ENCODE measurements at regions not wholly inside any gene's neighbourhood (a gene's known extent, or its start where the extent isn't known, plus 50 kb on each side); places are given as distances from the start of the nearest gene placed in this dataset.

DNA sequence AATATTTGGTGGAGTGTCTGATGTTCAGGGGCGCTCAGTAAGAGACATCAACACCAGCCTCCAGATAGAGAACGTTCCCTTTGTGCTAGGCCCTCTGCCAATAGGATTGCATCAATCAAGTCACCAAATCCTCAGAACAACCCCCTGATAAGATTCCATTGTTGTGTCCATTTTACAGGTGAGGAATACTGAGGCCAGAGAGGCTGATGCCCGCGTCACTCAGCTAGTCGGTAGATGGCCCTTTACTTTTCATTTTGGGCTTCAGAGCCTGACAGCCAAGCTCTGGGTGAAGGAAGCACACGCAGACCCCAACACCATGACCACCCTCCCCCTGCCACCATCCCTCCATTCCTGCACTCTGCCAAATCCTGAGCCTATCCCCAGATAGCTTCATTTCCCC, 406.2 kb downstream of the PTPRU start:
- Mint-ChIP-seq H3K36me3 (ENCODE audit: insufficient read depth in 2 of 2) (no peaks in the 10 kb centered on the region), H3K27ac (no peak overlapping the region), H3K4me1 (ENCODE audit: low read depth) (no peaks in the 10 kb centered on the region), H3K27me3 (ENCODE audit: low read depth) (no peaks in the 10 kb centered on the region), H3K9me3 (no peaks in the 10 kb centered on the region), H3K4me3 (no peak overlapping the region)
- DNase-seq = no peak
- no peak for ATAC-seq (replicated peaks in 1 of 2)

DNA sequence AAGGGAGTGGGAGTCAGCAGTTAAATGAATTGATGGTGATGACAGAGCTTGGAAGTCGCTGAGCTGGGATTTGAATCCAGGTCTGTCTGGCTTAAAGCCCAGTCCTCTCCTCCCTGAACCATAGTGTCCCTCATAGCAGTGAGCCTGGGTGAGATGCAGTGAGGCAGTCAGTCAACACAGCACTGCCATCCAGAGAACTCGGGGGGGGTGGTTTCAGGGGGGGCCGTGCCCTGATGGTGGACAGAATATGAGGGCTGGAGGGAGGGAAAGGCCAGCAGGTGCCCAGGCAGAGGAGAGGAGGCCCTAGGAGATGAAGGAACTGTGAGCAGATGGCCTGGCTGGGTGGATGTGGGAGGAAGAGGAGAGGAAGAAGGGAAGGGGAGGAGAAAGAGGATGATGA, 405.6 kb downstream of the PTPRU start:
- H3K27ac Mint-ChIP-seq = no peak overlapping the region
- DNase-seq (no peak), ATAC-seq (replicated peaks in 1 of 2) (no peak)
- H3K4me3 Mint-ChIP-seq = no peak overlapping the region
- no peaks in the 10 kb centered on the region for H3K4me1 Mint-ChIP-seq (ENCODE audit: low read depth)
- no peaks in the 10 kb centered on the region for H3K9me3 Mint-ChIP-seq
- H3K36me3 Mint-ChIP-seq (ENCODE audit: insufficient read depth in 2 of 2) = no peaks in the 10 kb centered on the region
- H3K27me3 Mint-ChIP-seq (ENCODE audit: low read depth) = no peaks in the 10 kb centered on the region

GRCh38 chr1:29640428-29640785, 404.1 kb downstream of the PTPRU start:
- Mint-ChIP-seq H3K4me1 (ENCODE audit: low read depth) (no peaks in the 10 kb centered on the region), H3K27me3 (ENCODE audit: low read depth) (no peaks in the 10 kb centered on the region), H3K36me3 (ENCODE audit: insufficient read depth in 2 of 2) (no peaks in the 10 kb centered on the region), H3K27ac (no peak overlapping the region), H3K9me3 (no peaks in the 10 kb centered on the region), H3K4me3 (no peak overlapping the region)
- ATAC-seq (replicated peaks in 1 of 2) (no peak), DNase-seq (no peak)

GRCh38 chr1:29639741-29640427, 403.6 kb downstream of the PTPRU start:
- no peaks in the 10 kb centered on the region for H3K9me3 Mint-ChIP-seq
- H3K4me1 Mint-ChIP-seq (ENCODE audit: low read depth) = no peaks in the 10 kb centered on the region
- no peaks in the 10 kb centered on the region for H3K36me3 Mint-ChIP-seq (ENCODE audit: insufficient read depth in 2 of 2)
- no peak overlapping the region for H3K4me3 Mint-ChIP-seq
- DNase-seq (no peak), ATAC-seq (replicated peaks in 1 of 2) (no peak)
- no peak overlapping the region for H3K27ac Mint-ChIP-seq
- H3K27me3 Mint-ChIP-seq (ENCODE audit: low read depth) = no peaks in the 10 kb centered on the region

GRCh38 chr1:29639156-29639736, 402.9 kb downstream of the PTPRU start:
- DNase-seq = no peak
- no peaks in the 10 kb centered on the region for H3K9me3 Mint-ChIP-seq
- ATAC-seq (replicated peaks in 1 of 2) = no peak

DNA sequence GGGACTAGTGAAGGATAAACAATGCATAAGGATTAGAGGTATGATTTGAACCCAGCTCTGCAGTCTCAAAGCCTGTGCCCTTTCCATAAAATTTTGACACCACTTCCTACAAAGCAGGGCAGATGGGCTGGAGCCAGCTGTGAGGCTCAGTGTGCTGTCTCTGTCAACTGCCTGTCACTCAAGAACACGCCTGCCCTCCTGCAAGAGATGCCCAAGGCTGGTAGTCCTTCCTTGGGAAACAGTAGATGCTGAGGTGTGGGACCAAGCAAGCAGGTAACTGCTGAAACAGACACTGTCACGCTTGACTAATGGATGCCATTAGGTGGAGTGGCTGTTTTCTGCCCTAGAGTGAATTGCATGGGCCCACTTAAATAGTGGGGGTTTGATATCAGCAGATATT, 402.0 kb downstream of the PTPRU start:
- Mint-ChIP-seq H3K27ac (no peak overlapping the region), H3K9me3 (no peaks in the 10 kb centered on the region), H3K4me1 (ENCODE audit: low read depth) (no peaks in the 10 kb centered on the region), H3K36me3 (ENCODE audit: insufficient read depth in 2 of 2) (no peaks in the 10 kb centered on the region), H3K27me3 (ENCODE audit: low read depth) (no peaks in the 10 kb centered on the region), H3K4me3 (no peak overlapping the region)
- DNase-seq = no peak
- no peak for ATAC-seq (replicated peaks in 1 of 2)

More at GRCh38 chr1:29639156-29639736, 402.9 kb downstream of the PTPRU start:
- no peak overlapping the region for H3K27ac Mint-ChIP-seq
- H3K27me3 Mint-ChIP-seq (ENCODE audit: low read depth) = no peaks in the 10 kb centered on the region
- no peaks in the 10 kb centered on the region for H3K4me1 Mint-ChIP-seq (ENCODE audit: low read depth)
- no peaks in the 10 kb centered on the region for H3K36me3 Mint-ChIP-seq (ENCODE audit: insufficient read depth in 2 of 2)
- H3K4me3 Mint-ChIP-seq = no peak overlapping the region

DNA sequence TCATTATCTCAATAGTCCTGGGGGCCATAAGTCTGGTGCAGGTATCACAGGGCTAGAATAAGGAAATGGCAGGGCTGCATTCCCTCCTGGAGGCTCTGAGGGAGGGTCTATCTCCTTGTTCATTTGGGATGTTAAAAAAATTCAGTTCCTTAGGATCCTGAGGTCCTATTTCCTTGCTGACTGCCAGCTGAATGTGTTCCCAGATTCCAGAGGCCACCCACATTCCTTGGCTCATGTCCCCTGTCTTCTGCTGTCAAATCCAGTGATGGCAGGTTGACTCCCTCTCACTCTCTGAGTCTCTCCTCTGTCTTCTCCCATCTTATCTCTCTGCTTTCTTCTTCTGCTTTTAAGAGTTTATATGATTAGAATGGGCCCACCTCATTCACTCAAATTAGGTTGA, 400.6 kb downstream of the PTPRU start:
- Mint-ChIP-seq H3K4me1 (ENCODE audit: low read depth) (no peaks in the 10 kb centered on the region), H3K27ac (no peak overlapping the region), H3K27me3 (ENCODE audit: low read depth) (no peaks in the 10 kb centered on the region), H3K36me3 (ENCODE audit: insufficient read depth in 2 of 2) (no peaks in the 10 kb centered on the region), H3K4me3 (no peak overlapping the region), H3K9me3 (no peaks in the 10 kb centered on the region)
- ATAC-seq (replicated peaks in 1 of 2) (no peak), DNase-seq (no peak)

DNA sequence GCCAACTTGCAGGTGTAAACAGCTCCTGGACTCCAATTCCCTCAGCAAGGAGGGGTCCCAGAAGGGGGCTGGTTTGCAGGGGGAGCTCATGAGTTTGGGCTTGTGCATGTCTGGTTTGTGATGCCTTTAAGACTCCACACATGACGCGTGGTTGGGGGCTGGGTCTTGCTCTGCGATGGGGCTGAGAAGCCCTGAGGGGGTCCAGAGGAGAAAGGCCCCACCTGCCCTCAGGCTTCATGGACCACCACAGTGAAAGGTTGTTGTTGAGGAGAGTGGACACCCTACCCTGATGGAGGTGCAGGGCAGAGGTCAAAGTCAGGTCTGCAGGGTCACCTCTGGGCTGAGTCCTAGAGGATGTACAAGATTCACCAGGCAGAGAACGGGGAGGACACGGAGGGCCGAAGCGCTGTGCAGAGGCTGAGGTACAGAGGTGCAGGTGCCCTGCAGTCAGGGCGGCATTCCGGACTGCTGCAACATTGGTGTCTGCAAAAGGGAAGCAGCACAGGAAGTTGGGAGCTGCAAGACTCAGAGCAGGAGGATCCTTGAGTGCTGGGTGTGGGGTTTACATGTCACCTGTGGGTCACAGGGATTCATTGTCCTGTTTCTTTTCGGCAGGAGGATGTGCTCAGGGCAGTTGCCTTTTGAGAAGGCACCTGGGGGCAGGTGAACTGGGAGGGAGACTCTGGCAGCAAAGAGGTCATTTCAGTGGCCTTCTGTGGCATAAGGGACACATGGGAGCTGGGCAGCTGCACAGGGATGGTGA, 399.4 kb downstream of the PTPRU start:
- Mint-ChIP-seq H3K27me3 (ENCODE audit: low read depth) (peaks cover 8% of the 10 kb centered on the region), H3K27ac (no peak overlapping the region)

DNA sequence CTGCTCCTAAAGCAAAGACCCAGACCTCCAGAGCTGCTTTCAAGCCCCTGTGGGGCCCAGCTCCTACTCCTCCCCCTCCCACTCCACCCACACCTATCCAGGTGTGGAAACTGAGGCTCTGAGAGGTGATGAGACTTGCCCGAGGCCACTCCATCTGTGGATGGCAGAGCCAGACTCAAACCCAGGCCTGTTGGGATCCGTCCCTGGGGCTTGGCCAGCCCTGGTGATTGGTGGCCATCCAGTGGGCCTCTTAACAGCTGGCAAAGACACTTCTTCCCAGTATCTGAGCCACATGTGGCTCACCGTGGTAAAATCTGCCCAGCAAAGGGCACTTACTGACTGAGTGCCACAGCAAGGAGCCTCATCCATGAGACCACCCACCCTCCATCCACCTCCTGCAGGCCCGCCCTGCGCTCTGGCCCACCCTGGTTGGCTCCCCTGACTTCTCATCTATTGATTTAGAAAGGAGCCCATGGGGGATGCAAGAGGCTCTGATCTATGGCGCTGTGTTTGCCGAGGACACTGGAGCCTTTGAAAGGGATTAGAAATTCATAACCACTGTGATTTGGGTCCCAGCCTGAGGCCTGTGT, 398.5 kb downstream of the PTPRU start:
- H3K9me3 Mint-ChIP-seq = no peaks in the 10 kb centered on the region
- DNase-seq (no peak), ATAC-seq (replicated peaks in 1 of 2) (no peak)
- H3K4me3 Mint-ChIP-seq = no peak overlapping the region
- no peaks in the 10 kb centered on the region for H3K4me1 Mint-ChIP-seq (ENCODE audit: low read depth)
- H3K27ac Mint-ChIP-seq = no peak overlapping the region
- no peaks in the 10 kb centered on the region for H3K36me3 Mint-ChIP-seq (ENCODE audit: insufficient read depth in 2 of 2)
- H3K27me3 Mint-ChIP-seq (ENCODE audit: low read depth) = peaks cover 8% of the 10 kb centered on the region

More for the DNA sequence above, 399.4 kb downstream of the PTPRU start:
- DNase-seq = no peak
- no peak for ATAC-seq (replicated peaks in 1 of 2)
- no peak overlapping the region for H3K4me3 Mint-ChIP-seq
- H3K36me3 Mint-ChIP-seq (ENCODE audit: insufficient read depth in 2 of 2) = no peaks in the 10 kb centered on the region
- H3K9me3 Mint-ChIP-seq = no peaks in the 10 kb centered on the region
- H3K4me1 Mint-ChIP-seq (ENCODE audit: low read depth) = no peaks in the 10 kb centered on the region

GRCh38 chr1:29634324-29634723, 398.0 kb downstream of the PTPRU start:
- no peak for DNase-seq
- H3K4me3 Mint-ChIP-seq = no peak overlapping the region
- H3K4me1 Mint-ChIP-seq (ENCODE audit: low read depth) = no peaks in the 10 kb centered on the region
- no peaks in the 10 kb centered on the region for H3K36me3 Mint-ChIP-seq (ENCODE audit: insufficient read depth in 2 of 2)
- H3K27ac Mint-ChIP-seq = no peak overlapping the region
- H3K9me3 Mint-ChIP-seq = no peaks in the 10 kb centered on the region
- no peak for ATAC-seq (replicated peaks in 1 of 2)
- peaks cover 8% of the 10 kb centered on the region for H3K27me3 Mint-ChIP-seq (ENCODE audit: low read depth)

- no peaks in the 10 kb centered on the region for H3K4me1 Mint-ChIP-seq (ENCODE audit: low read depth)
- H3K27ac Mint-ChIP-seq = no peak overlapping the region
- H3K9me3 Mint-ChIP-seq = no peaks in the 10 kb centered on the region
- H3K4me3 Mint-ChIP-seq = no peak overlapping the region
- DNase-seq (no peak), ATAC-seq (replicated peaks in 1 of 2) (no peak)
- no peaks in the 10 kb centered on the region for H3K36me3 Mint-ChIP-seq (ENCODE audit: insufficient read depth in 2 of 2)
- H3K27me3 Mint-ChIP-seq (ENCODE audit: low read depth) = peaks cover 8% of the 10 kb centered on the region
Observed at GRCh38 chr1:29633771-29634170, 397.4 kb downstream of the PTPRU start.

- Mint-ChIP-seq H3K9me3 (peaks cover 0 to under 1% of the 10 kb centered on the region in 2 donors), H3K27ac (no peak overlapping the region), H3K36me3 (ENCODE audit: insufficient read depth in 2 of 2) (no peaks in the 10 kb centered on the region), H3K4me3 (no peak overlapping the region), H3K4me1 (ENCODE audit: low read depth) (no peaks in the 10 kb centered on the region), H3K27me3 (ENCODE audit: low read depth) (peaks cover 8% of the 10 kb centered on the region)
- DNase-seq (no peak), ATAC-seq (replicated peaks in 1 of 2) (no peak)
Observed at GRCh38 chr1:29632806-29633615, 396.7 kb downstream of the PTPRU start.

All from activated T-cell treated with anti-CD3 and anti-CD28 coated beads, Interleukin-2, amount 50 U/mL, for 72 hours (primary cell).